Transverse colon (tissue), 4 donors: ENCODE measurements at regions not wholly inside any gene's neighbourhood (a gene's known extent, or its start where the extent isn't known, plus 50 kb on each side); places are given as distances from the start of the nearest gene placed in this dataset.

Source experiments
- POLR2AphosphoS5 ChIP-seq, 3 donors: sonication (generic); formaldehyde crosslinking; IDR thresholded peaks; one replicate each; pipeline ENCODE4 v1.6.1; 2016; ENCODE audit warnings: antibody characterized with exemption in 3 of 3
- TF ChIP-seq, protein P1 (sequence below), 5 experiments: fragments of 200-600 bp in 3 of 5; fragments of 450-650 bp in 2 of 5; sonication (generic) in 3 of 5; IDR thresholded peaks; 1 replicate in 2 of 5; 2 replicates in 3 of 5; pipeline ENCODE4 v1.5.1; 2016 to 2017; ENCODE audit warnings: antibody characterized with exemption in 5 of 5, inconsistent platforms in 3 of 5, mild to moderate bottlenecking in 2 of 5, moderate library complexity in 1 of 5

DNA sequence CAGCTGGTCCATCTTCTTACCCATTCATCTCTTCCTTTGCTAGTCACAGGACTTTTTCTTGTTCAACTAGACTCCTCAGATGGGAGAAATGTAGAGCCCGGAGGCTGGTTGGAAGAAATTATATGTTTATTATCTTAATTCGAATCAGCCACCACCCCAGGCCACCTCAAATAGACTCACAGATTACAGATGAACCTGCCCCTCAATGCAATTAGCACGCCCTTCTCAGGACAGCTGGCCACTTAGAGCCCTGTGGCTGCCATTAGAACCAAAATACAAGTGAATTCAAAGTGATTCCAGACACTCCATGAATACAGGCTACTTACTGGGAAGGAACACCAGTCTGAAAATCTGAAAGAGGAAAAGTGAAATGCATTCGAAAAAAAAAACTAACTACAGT, 176.4 kb downstream of the MAFB start:
- TF ChIP-seq, protein P1, sequence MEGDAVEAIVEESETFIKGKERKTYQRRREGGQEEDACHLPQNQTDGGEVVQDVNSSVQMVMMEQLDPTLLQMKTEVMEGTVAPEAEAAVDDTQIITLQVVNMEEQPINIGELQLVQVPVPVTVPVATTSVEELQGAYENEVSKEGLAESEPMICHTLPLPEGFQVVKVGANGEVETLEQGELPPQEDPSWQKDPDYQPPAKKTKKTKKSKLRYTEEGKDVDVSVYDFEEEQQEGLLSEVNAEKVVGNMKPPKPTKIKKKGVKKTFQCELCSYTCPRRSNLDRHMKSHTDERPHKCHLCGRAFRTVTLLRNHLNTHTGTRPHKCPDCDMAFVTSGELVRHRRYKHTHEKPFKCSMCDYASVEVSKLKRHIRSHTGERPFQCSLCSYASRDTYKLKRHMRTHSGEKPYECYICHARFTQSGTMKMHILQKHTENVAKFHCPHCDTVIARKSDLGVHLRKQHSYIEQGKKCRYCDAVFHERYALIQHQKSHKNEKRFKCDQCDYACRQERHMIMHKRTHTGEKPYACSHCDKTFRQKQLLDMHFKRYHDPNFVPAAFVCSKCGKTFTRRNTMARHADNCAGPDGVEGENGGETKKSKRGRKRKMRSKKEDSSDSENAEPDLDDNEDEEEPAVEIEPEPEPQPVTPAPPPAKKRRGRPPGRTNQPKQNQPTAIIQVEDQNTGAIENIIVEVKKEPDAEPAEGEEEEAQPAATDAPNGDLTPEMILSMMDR (IDR thresholded peaks at IDR 0.05): no peak
- TF ChIP-seq POLR2AphosphoS5 (IDR thresholded peaks at IDR 0.05): no peak
